ENCODE measurements at regions not wholly inside any gene's neighbourhood (a gene's known extent, or its start where the extent isn't known, plus 50 kb on each side); places are given as distances from the start of the nearest gene placed in this dataset.

GRCh38 chr14:53879022-53879686, 77.5 kb downstream of the BMP4 start:
- TF ChIP-seq, protein P1, sequence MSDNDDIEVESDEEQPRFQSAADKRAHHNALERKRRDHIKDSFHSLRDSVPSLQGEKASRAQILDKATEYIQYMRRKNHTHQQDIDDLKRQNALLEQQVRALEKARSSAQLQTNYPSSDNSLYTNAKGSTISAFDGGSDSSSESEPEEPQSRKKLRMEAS (IDR thresholded peaks at IDR 0.05; ENCODE audit: low read depth): no peak
- no peak for TF ChIP-seq TAF1 (IDR thresholded peaks at IDR 0.05; ENCODE audit: borderline replicate concordance, low read depth, low read length)
- TF ChIP-seq CTCF (IDR thresholded peaks at IDR 0.05): no peak
- TF ChIP-seq EP300 (IDR thresholded peaks at IDR 0.05; ENCODE audit: borderline replicate concordance in 1 of 2, low read depth in 1 of 2, low read length in 1 of 2): no peak
- TF ChIP-seq REST (IDR thresholded peaks at IDR 0.05; ENCODE audit: low read depth, low read length): no peak
